ENCODE measurements at regions not wholly inside any gene's neighbourhood (a gene's known extent, or its start where the extent isn't known, plus 50 kb on each side); places are given as distances from the start of the nearest gene placed in this dataset.
"Not testable (repeated sequence)": the region's sequence is repeated elsewhere in the genome, so short reads cannot be mapped to it uniquely, and the experiment has no call there.

DNA sequence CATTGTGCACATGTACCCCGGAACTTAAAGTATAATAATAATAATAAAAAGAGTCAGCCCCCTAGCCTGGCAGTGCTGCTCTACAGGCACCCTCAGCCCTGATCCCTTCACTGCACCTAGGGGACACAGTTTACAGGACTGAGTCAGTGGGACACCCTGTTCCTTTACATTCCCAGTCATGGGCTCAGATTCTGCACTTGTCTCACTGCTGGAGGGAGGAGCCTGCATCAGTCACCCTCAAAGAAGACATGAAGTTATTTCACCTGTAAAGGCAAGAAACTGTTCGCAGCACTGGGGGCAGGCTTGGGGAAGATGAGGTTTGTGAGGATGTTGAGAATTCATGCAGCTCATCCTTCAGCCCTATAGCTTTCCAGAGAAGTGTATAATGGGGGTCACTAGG lies 50.7 kb upstream of the VPREB1 start:
- DNase-seq (ENCODE audit: low spot score) = no peak

DNA sequence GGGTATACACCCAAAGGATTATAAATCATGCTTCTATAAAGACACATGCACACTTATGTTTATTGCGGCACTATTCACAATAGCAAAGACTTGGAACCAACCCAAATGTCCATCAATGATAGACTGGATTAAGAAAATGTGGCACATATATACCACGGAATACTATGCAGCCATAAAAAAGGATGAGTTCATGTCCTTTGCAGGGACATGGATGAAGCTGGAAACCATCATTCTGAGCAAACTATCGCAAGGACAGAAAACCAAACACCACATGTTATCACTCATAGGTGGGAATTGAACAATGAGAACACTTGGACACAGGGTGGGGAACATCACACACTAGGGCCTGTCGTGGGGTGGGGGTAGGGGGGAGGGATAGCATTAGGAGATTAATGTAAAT lies 51.1 kb upstream of the VPREB1 start:
- DNase-seq (ENCODE audit: low spot score) = not testable (repeated sequence)

DNA sequence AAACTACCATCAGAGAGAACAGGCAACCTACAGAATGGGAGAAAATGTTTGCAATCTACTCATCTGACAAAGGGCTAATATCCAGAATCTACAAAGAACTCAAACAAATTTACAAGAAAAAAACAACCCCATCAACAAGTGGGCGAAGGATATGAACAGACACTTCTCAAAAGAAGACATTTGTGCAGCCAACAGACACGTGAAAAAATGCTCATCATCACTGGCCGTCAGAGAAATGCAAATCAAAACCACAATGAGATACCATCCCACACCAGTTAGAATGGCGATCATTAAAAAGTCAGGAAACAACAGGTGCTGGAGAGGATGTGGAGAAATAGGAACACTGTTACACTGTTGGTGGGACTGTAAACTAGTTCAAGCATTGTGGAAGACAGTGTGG lies 51.6 kb upstream of the VPREB1 start:
- DNase-seq (ENCODE audit: low spot score) = not testable (repeated sequence)

DNA sequence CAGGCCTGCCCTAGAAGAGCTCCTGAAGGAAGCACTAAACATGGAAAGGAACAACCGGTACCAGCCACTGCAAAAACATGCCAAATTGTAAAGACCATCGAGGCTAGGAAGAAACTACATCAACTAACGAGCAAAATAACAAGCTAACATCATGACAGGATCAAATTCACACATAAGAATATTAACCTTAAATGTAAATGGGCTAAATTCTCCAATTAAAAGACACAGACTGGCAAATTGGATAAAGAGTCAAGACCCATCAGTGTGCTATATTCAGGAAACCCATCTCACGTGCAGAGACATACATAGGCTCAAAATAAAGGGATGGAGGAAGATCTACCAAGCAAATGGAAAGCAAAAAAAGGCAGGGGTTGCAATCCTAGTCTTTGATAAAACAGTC lies 54.8 kb upstream of the VPREB1 start:
- DNase-seq (ENCODE audit: low spot score) = not testable (repeated sequence)

DNA sequence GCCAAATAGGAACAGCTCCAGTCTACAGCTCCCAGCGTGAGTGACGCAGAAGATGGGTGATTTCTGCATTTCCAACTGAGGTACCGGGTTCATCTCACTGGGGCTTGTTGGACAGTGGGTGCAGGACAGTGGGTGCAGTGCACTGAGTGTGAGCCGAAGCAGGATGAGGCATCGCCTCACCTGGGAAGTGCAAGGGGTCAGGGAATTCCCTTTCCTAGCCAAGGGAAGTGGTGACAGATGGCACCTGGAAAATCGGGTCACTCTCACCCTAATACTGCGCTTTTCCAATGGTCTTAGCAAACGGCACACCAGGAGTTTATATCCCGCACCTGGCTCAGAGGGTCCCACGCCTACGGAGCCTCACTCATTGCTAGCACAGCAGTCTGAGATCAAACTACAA lies 56.7 kb upstream of the VPREB1 start:
- not testable (repeated sequence) for DNase-seq (ENCODE audit: low spot score)

DNA sequence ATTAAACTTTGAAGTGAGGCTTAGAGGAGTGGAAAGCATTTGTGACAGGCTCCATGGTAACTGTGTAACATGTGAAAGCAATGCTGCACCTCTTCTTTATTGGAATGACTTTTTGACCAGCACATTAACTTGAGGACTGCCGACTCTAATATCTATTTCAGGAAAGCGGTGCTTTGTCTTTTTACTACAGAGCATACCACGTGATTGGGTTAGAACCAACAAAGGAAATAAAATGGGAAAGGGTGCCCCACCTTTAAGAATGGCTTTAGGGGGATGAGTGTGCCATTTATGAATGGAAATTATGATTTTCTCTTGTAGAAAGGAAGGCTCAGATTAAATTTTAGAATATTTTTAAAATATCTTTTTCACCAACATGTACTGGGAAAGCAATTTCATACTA lies 57.3 kb upstream of the VPREB1 start:
- DNase-seq (ENCODE audit: low spot score) = no peak

DNA sequence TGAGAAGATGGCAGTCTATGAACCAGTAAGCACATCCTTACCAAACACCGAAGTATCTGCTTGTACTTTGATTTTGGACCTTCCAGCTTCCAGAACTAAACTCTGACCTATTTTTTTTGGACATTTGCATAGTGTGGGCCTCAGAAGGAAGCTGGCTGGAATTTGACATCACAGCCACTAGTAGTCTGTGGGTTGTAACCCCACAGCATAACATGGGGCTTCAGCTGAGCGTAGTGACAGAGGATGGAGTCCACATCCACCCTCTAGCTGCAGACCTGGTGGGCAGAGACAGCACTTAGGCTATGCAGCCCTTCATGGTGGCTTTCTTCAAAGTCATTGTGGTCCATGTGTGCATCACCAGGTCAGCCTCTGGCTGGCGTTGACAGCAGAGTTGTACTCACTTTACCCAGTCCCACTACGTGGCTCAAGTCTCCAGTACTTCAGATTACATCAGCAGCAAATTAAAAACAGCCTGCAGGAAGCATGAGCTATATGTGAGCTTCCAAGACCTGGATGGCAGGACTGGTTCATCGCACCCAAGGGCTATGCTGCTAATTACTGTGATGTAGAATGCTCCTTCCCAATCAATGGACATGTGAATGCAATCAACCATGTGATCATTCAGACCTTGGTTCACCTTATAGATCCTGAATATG lies 58.6 kb upstream of the VPREB1 start:
- DNase-seq (ENCODE audit: low spot score) = no peak

DNA sequence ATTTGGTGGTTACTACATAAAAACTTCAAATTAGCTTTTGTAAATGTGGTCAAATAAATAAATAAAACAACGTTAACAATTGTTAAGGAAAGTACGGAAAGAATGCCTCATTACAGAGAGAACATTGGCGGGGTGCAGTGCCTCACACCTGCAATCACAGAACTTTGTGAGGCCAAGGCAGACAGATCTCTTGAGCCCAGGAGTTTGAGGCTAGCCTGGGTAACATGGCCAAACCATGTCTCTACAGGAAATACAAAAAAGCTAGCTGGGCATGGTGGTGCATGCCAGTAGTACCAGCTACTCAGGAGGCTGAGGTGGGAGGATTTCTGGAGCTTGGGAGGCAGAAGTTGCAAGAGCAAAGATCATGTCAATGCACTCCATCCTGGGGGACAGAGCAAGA lies 59.4 kb upstream of the VPREB1 start:
- no peak for DNase-seq (ENCODE audit: low spot score)

DNA sequence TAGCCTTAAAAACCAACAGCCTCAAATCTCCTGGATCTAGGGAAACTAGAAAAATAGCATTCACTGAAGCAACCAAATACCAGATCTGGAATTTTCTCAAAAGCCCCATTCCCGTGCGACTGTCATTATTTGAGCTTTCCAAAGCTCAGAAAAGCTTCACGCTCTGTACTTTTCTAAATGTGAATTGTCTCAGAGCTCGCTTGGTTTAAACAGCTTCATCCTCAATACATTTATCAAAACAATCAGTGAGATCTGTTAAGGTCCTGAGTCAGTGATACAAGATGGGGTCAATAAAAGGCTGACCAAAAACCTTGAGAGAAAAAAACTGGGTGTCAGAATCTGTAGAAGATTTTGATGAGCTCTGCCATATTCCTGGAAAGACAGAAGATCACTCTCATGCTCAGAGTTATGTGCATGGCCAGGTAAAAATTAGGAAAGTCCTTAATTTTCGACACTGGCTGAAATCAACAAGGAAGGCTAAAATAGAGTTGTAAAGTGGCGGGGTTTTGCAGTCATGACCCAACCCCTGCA lies 60.2 kb upstream of the VPREB1 start:
- DNase-seq (ENCODE audit: low spot score) = no peak

DNA sequence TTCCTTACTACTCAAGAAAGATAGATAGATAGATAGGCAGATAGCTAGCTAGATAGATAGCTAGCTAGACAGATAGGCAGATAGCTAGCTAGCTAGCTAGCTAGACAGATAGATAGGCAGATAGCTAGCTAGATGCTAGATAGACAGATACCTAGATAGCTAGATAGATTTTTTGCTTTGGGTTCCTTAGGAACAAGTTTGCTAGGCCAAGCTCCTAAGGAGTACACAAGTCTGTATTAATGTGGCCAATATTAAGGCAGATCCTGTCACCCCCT lies 61.7 kb upstream of the VPREB1 start:
- DNase-seq (ENCODE audit: low spot score) = no peak

DNA sequence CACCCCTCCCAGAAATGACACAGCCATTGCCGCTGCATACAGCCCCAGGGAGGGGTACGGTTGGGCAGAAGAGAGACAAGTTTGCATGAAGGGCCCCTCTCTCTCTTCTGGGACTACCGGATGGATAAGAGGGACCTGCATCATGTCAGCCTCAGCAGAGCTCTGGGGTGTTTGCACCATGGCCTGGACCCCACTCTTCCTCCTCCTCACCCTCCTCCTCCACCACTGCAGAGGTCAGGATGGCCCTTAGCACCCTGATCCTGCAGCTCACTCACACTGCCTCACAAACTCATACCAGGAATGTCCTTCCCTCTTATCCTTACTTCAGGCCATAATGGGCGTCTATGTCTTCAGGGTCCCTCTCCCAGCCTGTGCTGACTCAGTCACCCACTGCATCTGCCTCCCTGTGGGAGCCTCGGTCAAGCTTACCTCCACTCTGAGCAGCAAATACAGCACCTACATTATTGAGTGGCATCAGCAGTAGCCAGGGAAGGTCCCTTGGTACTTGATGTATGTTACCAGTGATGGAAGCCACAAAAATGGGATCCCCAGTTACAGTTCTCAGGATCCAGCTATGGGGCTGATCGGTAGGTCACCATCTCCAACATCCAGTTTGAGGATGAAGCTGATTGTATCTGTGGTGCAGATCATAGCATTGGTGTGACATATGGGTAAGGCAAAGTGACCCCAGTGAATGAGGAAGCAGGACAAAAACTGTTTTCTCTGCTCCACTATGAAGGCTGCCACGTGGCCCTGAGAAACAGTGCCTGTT lies 62.2 kb upstream of the VPREB1 start:
- DNase-seq (ENCODE audit: low spot score) = no peak

DNA sequence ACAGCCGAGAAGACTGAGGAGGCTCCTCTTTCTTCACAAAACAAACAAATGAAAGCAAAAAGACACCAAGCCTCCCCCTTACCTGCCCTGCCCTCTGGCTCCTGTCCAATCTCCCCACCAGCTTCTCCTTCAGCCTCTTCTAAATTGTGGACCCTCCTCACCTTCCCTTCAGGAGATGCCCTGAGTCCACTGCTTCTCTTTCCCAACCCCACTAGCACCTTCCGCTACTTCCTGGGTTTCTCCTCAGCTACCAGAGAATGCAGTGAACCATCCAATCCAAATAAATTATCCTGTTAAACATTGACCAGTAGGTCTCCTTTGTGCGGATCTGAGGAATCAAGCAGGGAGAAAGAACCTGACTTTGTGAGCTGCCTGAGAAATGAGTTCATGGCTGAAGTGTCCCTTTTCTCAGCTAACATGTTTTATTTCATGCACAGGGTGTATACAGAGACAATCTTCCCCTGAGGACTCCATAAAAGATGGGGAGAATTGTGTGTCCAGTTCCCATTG lies 63.2 kb upstream of the VPREB1 start:
- no peak for DNase-seq (ENCODE audit: low spot score)

DNA sequence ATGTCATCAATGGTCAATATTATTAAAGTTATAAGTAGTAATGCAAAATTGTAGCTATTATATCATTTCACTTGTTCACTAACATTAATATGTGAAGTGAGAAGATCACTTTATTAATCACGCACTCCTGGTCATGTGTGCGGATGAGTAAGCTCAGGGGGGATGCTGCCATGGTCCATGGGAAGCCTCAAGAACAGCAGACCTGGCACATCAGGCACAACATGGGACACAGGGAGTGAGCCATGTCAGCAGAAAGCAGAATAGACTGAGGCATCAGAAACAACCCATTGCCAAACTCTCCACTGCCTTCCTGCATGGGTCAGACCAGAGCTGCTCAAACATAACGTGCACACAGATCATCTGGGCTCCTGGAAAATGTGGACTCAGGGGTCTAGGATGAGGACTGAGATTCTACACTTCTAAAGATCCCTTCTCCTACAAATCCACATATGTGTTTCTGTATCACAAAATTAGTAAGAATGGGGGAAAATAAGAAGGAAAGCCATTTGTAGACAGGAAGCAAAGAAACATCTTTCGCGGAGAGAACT lies 63.8 kb upstream of the VPREB1 start:
- DNase-seq (ENCODE audit: low spot score) = no peak

DNA sequence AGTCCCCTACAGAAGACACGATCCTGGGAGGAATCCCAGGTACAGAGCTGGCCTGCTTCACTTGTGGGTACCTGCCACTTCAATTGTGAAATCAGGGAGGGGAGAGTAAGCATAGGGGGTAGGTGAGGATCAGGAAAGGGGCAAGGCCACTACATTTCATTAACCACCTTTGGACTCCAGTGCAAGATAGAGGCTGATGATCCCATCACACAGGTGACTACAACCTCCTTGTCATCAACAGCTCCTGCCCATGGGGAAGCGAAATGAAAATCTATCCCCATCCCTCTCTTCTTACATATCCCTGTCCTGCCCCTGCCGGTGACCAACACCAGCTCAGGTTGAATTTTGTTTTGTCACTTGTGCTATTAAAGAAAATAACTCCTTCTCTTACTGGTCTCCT lies 64.7 kb upstream of the VPREB1 start:
- DNase-seq (ENCODE audit: low spot score) = no peak

DNA sequence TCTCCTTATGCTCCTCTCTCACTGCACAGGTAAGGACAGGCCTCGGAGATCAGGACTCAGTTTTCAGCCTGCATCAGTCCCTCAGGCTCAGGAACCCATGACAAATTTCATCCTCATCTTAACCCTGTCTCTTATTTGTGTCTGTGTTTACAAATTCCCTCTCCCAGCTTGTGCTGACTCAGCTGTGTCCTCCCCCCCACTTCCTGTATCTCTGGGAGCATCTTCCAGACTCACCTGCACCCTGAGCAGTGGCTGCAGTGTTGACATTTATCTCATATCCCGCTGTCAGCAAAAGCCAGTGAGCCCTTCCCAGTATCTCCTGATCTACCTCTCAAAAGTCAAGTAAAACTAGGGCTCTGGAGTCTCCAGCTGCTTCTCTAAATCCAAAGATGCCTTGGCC lies 65.6 kb upstream of the VPREB1 start:
- no peak for DNase-seq (ENCODE audit: low spot score)

DNA sequence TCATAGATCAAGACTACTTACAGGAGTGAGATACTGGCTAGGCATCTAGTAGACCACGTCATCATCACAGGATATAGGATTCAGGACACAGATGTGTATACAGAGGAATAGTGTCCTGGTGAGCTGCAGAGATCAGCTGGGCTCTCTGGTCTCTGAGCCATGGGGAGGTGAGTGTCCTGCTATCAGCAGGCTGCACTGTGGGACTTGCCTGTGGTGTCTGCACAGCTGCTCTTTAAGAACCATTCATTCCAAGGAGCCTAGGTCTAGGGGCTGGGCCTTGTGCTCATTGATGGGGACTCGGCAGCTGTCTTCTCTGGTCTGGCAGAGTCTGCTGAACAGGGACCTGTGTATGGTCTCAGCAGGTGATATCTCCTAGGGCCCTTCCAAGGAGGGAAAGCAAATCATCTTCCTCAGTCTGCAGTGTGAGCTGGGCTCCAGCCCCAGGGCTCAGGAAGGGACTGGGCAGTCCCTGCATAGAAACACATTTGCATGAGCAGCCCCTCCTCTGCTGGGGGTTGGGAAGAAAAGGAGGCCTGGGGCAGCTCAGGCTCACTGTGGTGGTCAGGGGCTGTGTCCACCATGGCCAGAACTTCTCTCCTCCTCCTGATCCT lies 66.1 kb upstream of the VPREB1 start:
- no peak for DNase-seq (ENCODE audit: low spot score)

DNA sequence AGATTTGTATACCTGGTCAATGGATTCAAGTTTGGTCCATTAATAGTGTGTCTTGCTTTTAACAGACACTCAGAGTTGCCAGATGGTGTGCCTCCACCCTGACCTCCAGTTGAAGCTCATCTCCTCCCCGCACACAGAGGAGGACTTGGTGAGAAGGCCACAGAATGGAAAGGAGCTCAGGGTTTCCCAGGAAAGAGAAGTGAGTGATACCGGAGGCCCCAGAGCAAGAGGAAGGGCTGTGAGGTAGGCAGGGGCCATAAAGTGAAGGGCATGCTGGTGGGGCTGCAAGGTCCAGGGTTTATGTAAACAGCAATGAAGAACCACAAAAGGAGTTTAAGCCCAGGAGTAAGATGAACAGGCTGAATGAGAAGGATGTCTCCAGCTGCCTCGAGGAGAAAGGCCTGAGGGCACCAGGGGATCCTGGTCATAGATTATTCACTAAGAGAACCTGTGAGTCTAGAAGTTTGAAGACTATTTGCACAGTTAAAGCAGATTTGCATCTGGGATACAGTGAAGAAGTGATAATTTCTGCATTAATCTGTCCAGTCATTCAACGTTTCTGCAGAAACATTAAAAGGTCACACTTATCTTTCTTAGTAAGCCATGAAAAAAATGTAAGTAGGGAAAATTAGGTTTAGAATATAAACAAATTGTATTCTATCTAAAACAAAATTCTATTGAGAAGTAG lies 67.5 kb upstream of the VPREB1 start:
- no peak for DNase-seq (ENCODE audit: low spot score)

DNA sequence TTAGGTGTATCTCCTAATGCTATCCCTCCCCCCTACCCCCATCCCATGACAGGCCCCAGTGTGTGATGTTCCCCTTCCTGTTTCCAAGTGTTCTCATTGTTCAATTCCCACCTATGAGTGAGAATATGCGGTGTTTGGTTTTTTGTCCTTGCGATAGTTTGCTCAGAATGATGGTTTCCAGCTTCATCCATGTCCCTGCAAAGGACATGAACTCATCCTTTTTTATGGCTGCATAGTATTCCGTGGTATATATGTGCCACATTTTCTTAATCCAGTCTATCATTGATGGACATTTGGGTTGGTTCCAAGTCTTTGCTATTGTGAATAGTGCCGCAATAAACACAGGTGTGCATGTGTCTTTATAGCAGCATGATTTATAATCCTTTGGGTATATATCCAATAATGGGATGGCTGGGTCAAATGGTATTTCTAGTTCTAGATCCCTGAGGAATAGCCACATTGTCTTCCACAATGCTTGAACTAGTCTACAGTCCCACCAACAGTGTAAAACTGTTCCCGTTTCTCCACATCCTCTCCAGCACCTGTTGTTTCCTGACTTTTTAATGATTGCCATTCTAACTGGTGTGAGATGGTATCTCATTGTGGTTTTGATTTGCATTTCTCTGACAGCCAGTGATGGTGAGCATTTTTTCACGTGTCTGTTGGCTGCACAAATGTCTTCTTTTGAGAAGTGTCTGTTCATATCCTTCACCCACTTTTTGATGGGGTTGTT lies 71.5 kb upstream of the VPREB1 start:
- not testable (repeated sequence) for DNase-seq (ENCODE audit: low spot score)

DNA sequence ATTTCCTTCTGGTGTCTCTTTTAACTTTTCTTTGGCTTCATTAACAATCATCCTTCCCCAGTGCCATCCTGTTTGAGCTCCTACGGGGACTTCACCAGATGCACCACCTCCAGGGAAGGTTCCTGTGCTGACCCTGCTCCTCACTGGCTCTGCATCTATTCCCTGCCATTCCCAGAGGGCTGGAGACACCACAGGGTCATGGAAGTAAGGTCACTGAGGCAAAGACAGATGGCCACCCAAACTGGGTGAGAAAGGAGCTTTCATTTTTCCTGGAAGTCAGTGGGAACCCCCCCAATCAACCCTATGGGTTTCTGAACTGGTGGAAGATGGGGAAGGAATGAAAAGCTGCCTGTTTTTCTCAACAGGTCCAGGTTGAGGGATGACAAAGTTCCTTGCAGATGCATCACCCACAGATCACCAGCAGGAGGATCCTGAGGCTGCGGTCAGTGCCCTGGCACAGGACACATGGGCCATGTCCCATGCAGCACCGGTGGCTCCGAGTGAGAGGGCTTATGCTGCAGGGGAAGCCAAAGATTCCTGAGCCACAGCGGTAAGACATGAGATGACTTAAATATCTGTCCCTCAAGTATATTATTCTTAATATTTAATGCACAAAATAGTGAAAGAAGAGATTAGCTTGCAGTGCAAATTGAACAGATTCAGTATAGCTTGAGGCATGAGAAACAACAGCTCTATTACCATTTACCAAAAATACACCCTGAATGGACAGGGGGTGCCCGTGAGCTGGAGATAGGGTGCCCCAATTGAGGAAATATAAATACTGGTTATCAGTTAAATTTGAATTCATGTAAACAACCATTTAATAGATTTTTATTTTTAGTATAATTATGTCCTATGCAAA lies 73.0 kb upstream of the VPREB1 start:
- DNase-seq (ENCODE audit: low spot score) = peak; percentile 12

DNA sequence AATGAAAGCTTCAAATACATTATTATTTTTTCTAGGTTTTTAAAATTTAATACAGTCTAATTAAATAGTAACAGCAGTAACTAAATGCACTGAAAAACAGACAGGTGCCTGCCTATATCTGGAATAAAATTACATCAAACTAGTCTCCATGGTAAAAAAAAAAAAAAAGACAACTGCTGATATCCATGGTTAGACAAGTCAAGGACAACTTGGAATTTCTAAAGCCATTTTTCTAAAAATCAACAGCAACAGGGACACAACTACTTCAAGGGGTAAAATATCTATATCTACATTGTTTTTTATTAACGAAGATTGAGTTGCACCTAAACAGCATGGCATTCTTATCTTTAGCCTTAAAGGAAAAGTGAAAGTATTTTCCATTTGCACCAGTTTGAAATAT lies 74.7 kb upstream of the VPREB1 start:
- no peak for DNase-seq (ENCODE audit: low spot score)
